ENCODE measurements at regions not wholly inside any gene's neighbourhood (a gene's known extent, or its start where the extent isn't known, plus 50 kb on each side); places are given as distances from the start of the nearest gene placed in this dataset.

DNA sequence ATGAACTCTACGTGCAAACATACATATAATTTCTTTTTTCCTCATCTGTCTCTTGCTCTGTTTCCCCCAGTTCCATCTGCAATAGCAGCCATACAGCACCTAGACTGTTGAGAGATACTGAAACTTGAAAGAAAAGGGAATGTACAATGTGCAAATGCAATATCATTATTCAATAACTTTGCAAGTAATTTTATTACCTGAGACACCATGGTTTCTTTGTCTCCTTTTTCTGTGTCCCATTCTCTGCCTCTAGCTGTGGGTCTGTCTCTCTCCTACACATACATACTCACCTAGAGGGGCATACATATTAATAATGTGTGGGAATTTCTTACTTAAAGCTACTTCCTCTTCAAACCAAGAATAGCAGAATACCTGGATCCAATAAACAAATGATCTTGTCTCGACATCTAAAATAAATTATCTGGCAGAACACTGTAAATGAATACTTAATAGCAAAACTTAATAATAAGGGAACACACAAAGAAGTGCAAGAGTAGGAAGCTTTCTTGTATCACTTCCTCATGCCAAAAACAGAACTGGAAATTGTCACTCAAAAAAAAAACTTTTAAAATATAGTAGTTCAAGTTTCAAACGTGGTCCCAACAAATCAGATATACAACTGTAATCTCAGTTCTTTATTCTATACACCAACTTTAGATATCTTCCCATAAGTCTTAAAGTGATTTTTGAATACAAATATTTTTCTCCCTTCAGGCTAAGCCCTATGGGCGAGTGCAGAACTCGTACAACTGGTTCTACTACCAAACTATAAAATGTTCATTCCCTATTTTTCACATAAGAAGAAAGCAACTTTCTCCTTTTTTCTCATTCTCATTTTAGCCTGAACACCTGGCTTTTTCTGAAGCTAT is 194.6 kb downstream of the NRIP1 start:
- H3K27me3 ChIP-seq (ENCODE audit: control insufficient read depth, insufficient read depth, low read length), result no peaks in the 10 kb centered on the region
- no peak overlapping the region for H3K9ac ChIP-seq (ENCODE audit: low read length)
- no peak overlapping the region for H3K27ac ChIP-seq (ENCODE audit: low read length)
- no peaks in the 10 kb centered on the region for H3K9me3 ChIP-seq (ENCODE audit: control insufficient read depth, low read depth, low read length)
- H3K4me1 ChIP-seq (ENCODE audit: control insufficient read depth, low read depth, low read length), result peaks cover 17% of the 10 kb centered on the region
- H3K4me3 ChIP-seq (ENCODE audit: low read length), result no peak overlapping the region
- no peaks in the 10 kb centered on the region for H3K36me3 ChIP-seq (ENCODE audit: control insufficient read depth, low read depth, low read length)

DNA sequence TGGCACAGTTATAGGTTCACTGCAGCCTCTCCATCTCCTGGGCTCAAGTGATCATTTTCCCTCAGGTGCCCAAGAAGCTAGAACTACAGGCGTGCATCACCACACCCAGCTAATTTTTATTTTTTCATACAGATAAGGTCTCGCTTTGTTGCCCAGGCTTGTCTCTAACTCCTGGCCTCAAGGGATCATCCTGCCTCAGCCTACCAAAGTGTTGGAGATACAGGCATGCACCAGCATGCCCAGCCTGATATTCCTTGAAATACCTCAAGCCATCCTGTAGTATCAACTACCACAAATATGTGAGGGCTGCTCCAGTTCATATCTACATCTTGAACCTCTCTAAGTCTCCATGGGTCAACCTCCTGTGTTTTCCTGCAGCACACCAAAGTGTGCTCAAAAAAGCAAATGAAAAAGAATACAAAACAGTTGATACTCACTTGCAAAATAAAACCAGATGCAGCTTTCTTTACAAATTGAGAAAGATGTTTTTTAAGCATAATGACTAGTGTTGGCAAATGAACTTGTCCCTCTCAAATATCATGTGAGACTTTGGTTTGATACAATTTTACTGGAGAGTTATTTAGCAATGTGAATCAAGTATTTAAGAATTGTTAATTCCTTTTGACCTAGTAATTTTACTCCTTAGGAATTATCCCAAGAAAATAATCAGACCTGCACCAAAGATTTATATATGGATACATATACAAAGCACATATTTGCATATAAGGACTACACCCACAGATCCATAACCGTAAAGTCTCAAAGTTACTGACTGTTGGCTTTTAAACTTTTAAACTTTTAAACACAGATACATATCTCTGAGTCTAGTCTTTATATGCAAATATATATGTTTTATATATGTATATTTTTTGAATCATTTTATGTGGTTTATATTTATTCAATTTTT is 197.7 kb downstream of the NRIP1 start:
- H3K36me3 ChIP-seq (ENCODE audit: control insufficient read depth, low read depth, low read length), result no peaks in the 10 kb centered on the region
- no peaks in the 10 kb centered on the region for H3K9me3 ChIP-seq (ENCODE audit: control insufficient read depth, low read depth, low read length)
- no peak overlapping the region for H3K9ac ChIP-seq (ENCODE audit: low read length)
- H3K27ac ChIP-seq (ENCODE audit: low read length), result no peak overlapping the region
- peaks cover 24% of the 10 kb centered on the region for H3K4me1 ChIP-seq (ENCODE audit: control insufficient read depth, low read depth, low read length)
- no peak overlapping the region for H3K4me3 ChIP-seq (ENCODE audit: low read length)
- no peaks in the 10 kb centered on the region for H3K27me3 ChIP-seq (ENCODE audit: control insufficient read depth, insufficient read depth, low read length)

DNA sequence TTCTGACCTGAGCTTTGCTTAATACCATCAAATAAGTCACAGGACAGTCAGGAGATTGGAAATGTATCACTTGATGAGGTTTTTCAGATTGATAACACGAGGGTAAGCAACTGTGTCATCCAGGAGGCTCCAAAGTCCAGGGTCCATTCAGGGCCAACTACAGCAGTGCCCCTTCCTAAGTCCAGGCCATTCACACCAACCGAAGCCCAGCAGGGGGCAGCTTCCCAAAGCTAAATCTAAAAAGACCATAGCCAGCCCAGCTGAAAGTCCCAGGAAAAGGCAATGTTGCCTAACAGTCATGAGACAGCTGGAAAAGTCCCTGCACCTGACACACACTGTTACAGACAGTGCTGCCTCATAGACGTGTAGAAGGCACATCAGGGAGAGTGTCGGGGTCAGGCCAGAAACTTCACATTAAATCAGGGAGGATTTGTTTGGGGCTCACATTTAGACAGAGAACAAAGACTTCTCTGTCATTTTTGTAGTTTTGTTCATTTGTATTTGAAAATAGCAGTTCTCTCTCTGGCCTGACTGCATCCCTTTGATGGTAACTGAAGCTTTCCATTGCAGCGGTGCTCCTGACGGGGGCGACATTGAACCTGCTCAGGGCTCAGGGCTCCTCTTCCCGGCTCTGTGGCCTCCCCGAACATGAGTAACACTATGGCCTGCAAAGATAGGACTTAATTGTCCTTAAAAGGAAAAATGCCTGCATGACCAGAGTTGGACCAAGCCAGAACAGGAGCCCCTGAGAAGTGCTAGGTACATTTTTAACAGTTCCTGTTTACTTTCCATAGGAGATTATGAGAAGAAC is 200.4 kb downstream of the NRIP1 start:
- Histone ChIP-seq H3K9ac (ENCODE audit: low read length) (no peak overlapping the region), H3K9me3 (ENCODE audit: control insufficient read depth, low read depth, low read length) (no peaks in the 10 kb centered on the region), H3K4me1 (ENCODE audit: control insufficient read depth, low read depth, low read length) (peaks cover 24% of the 10 kb centered on the region), H3K36me3 (ENCODE audit: control insufficient read depth, low read depth, low read length) (no peaks in the 10 kb centered on the region), H3K27ac (ENCODE audit: low read length) (no peak overlapping the region), H3K27me3 (ENCODE audit: control insufficient read depth, insufficient read depth, low read length) (no peaks in the 10 kb centered on the region), H3K4me3 (ENCODE audit: low read length) (no peak overlapping the region)

DNA sequence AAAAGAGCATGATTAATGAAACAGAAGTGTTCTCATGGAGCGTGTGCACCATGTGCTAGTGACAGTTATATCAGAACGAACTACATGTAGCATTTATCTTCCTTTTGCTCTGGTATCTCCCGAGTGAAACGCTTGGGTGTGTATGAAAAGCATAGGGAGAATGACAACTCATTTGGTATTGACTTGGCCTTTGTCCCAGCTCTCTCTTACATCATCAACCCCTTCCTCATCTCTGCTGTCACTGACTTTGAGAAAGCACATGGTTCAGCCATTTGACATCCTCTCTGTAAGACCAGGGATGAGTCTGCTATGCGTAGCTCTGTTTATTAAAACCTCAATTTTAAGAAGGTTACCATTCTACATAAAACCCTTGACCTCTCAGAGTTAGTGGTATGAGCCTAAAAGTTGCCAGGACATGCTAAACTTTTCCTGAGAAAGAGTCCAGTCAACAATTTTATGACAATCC is 201.0 kb downstream of the NRIP1 start:
- Histone ChIP-seq H3K27ac (ENCODE audit: low read length) (no peak overlapping the region), H3K4me1 (ENCODE audit: control insufficient read depth, low read depth, low read length) (peaks cover 20% of the 10 kb centered on the region), H3K27me3 (ENCODE audit: control insufficient read depth, insufficient read depth, low read length) (no peaks in the 10 kb centered on the region), H3K4me3 (ENCODE audit: low read length) (no peak overlapping the region), H3K9me3 (ENCODE audit: control insufficient read depth, low read depth, low read length) (no peaks in the 10 kb centered on the region), H3K9ac (ENCODE audit: low read length) (no peak overlapping the region), H3K36me3 (ENCODE audit: control insufficient read depth, low read depth, low read length) (no peaks in the 10 kb centered on the region)

DNA sequence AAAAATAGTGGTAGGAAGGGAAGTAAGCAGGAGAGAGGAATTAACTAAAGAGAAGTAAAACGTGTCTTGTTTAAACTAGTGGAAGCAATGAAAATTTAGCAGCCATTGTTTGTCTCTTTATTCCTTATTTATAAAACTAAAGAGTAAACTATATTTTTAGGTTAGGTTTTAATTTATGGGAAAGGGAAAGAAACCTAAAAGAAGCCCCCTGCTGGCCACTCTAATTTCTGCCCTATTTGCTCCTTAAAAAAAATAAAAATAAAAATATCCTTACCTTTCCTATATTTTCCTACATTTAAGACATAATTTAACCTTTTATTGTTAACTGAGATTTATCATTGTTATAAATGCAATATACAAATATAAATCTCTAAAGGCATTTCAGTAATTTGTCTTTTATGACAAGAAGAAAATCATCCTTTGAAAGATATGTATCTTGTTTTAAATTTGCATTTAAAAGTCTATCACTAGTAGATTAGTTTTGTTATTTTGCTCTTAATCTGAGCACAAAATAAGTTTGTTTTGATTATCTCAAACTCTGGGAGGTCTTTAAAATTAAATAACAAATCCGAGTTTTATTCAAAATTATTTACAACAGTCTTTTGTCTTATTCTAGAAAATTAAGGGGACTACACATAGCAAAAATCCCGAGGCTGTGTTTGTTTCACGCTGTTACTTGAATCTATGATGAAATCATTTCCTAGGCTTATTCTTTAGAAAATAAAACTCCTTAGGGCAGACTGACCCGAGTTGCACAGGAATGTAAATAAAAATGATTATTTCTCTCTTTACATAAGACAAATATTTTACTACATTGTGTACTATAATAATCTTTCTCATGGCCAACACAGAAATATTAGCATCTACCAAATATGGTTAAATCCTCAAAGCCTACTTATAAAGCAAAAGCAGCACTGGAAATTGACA is 201.7 kb downstream of the NRIP1 start:
- peaks cover 14% of the 10 kb centered on the region for H3K4me1 ChIP-seq (ENCODE audit: control insufficient read depth, low read depth, low read length)
- H3K9ac ChIP-seq (ENCODE audit: low read length), result no peak overlapping the region
- no peaks in the 10 kb centered on the region for H3K27me3 ChIP-seq (ENCODE audit: control insufficient read depth, insufficient read depth, low read length)
- no peaks in the 10 kb centered on the region for H3K9me3 ChIP-seq (ENCODE audit: control insufficient read depth, low read depth, low read length)
- no peaks in the 10 kb centered on the region for H3K36me3 ChIP-seq (ENCODE audit: control insufficient read depth, low read depth, low read length)
- H3K27ac ChIP-seq (ENCODE audit: low read length), result no peak overlapping the region
- no peak overlapping the region for H3K4me3 ChIP-seq (ENCODE audit: low read length)

DNA sequence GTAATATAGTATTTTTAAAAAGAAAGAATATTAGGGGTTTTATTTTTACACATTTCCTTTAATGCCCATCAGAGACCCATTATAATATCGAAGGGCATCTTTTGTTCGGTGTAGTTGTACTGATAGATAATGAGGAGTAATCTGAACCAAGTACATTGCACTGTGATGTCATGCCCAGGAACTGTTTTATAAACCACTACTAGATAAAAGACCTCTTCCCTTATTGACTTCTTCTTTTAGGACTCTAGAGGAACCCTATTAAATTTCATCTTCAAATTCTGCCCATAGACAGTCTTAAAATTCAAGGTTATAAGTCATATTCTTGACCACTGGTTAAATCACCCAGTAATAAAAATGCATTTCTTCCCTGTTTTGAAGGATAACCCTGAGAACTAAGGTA is 206.5 kb downstream of the NRIP1 start:
- Histone ChIP-seq H3K9ac (ENCODE audit: low read length) (no peak overlapping the region), H3K4me1 (ENCODE audit: control insufficient read depth, low read depth, low read length) (peaks cover 10% of the 10 kb centered on the region), H3K9me3 (ENCODE audit: control insufficient read depth, low read depth, low read length) (no peaks in the 10 kb centered on the region), H3K27ac (ENCODE audit: low read length) (no peak overlapping the region), H3K27me3 (ENCODE audit: control insufficient read depth, insufficient read depth, low read length) (no peaks in the 10 kb centered on the region), H3K36me3 (ENCODE audit: control insufficient read depth, low read depth, low read length) (no peaks in the 10 kb centered on the region), H3K4me3 (ENCODE audit: low read length) (no peak overlapping the region)

DNA sequence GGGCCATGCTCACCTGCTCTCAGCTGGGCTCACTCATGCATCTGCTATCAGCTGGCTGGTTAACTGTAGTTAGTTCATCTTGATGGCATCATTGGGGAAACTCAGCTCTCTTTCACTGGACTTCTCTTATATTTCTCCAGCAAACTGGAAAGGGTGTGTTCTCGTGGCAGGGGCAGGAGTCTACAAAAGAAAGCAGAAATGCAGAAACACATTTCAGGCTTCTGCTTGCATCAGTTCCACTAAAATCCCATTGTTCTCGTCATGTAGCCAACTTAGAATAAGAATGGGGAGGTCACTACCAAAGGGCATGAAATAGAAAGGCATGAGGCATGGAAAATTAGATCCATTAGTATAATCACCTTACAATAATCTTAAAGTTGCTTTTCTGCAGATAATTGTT is 207.3 kb downstream of the NRIP1 start:
- Histone ChIP-seq H3K4me1 (ENCODE audit: control insufficient read depth, low read depth, low read length) (peaks cover 10% of the 10 kb centered on the region), H3K9ac (ENCODE audit: low read length) (no peak overlapping the region), H3K9me3 (ENCODE audit: control insufficient read depth, low read depth, low read length) (no peaks in the 10 kb centered on the region), H3K4me3 (ENCODE audit: low read length) (no peak overlapping the region), H3K27ac (ENCODE audit: low read length) (no peak overlapping the region), H3K36me3 (ENCODE audit: control insufficient read depth, low read depth, low read length) (no peaks in the 10 kb centered on the region), H3K27me3 (ENCODE audit: control insufficient read depth, insufficient read depth, low read length) (no peaks in the 10 kb centered on the region)

DNA sequence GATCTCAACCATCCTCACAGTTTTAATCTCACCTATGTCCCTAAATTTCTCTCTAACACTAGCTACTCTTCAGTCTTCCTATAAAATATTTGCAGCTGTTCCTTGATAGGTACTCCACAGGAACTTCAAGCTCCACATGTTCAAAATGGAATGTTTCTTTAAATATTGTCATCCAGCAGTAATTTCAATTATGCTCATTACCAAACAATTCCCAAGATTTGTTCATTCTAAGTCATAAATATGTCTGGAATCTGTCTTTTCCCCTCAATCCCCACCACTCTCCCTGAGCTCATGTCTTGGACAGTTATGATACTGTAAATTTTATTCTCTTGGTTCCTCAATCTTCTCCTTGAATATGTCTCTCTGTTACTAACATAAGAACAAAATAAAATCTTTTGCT is 214.4 kb downstream of the NRIP1 start:
- no peak overlapping the region for H3K9ac ChIP-seq (ENCODE audit: low read length)
- no peaks in the 10 kb centered on the region for H3K4me1 ChIP-seq (ENCODE audit: control insufficient read depth, low read depth, low read length)
- H3K4me3 ChIP-seq (ENCODE audit: low read length), result no peak overlapping the region
- H3K9me3 ChIP-seq (ENCODE audit: control insufficient read depth, low read depth, low read length), result peaks cover 4% of the 10 kb centered on the region
- no peaks in the 10 kb centered on the region for H3K27me3 ChIP-seq (ENCODE audit: control insufficient read depth, insufficient read depth, low read length)
- H3K27ac ChIP-seq (ENCODE audit: low read length), result no peak overlapping the region
- no peaks in the 10 kb centered on the region for H3K36me3 ChIP-seq (ENCODE audit: control insufficient read depth, low read depth, low read length)

DNA sequence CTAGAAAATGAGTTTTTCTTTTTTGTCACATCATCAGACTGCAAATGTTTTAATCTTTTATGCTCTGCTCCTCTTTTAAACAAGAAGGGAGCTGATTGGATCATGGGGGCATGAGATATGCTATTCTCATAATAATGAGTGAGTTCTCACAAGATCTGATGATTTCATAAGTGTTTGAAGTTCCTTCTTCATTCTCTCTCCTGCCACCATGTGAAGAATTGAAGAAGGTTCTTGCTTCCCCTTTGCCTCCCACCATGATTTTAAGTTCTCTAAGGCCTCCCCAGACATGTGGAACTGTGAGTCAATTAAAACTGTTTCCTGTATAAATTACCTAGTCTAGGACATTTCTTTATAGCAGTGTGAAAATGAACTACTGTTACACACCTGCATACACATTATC is 218.2 kb downstream of the NRIP1 start:
- H3K27me3 ChIP-seq (ENCODE audit: control insufficient read depth, insufficient read depth, low read length), result no peaks in the 10 kb centered on the region

DNA sequence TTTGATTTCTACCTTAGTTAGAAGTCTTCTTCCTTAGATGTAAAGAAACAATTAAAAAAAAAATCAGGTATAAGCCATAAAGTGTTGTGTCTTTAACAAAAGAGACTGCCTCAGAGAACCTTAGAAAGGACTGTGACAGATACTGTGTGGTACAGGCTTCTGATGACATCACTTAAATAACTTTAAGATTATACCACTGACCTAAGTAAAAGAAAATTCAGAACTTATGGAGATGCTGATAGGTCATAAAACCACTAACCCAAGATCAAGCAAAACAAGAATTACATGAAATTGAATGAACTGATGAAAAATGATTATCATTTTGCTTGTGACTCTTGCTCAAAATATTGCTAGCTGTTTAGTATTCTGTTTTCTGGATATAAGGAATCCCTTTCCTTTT is 220.8 kb downstream of the NRIP1 start:
- Histone ChIP-seq H3K9me3 (ENCODE audit: control insufficient read depth, low read depth, low read length) (peaks cover 9% of the 10 kb centered on the region), H3K4me3 (ENCODE audit: low read length) (no peak overlapping the region), H3K27me3 (ENCODE audit: control insufficient read depth, insufficient read depth, low read length) (no peaks in the 10 kb centered on the region), H3K9ac (ENCODE audit: low read length) (no peak overlapping the region), H3K27ac (ENCODE audit: low read length) (no peak overlapping the region), H3K36me3 (ENCODE audit: control insufficient read depth, low read depth, low read length) (no peaks in the 10 kb centered on the region), H3K4me1 (ENCODE audit: control insufficient read depth, low read depth, low read length) (no peaks in the 10 kb centered on the region)

More for the DNA sequence above, 218.2 kb downstream of the NRIP1 start:
- Histone ChIP-seq H3K27ac (ENCODE audit: low read length) (no peak overlapping the region), H3K4me1 (ENCODE audit: control insufficient read depth, low read depth, low read length) (no peaks in the 10 kb centered on the region), H3K36me3 (ENCODE audit: control insufficient read depth, low read depth, low read length) (no peaks in the 10 kb centered on the region), H3K9ac (ENCODE audit: low read length) (no peak overlapping the region), H3K9me3 (ENCODE audit: control insufficient read depth, low read depth, low read length) (peaks cover 9% of the 10 kb centered on the region), H3K4me3 (ENCODE audit: low read length) (no peak overlapping the region)
